ENCODE measurements at regions not wholly inside any gene's neighbourhood (a gene's known extent, or its start where the extent isn't known, plus 50 kb on each side); places are given as distances from the start of the nearest gene placed in this dataset.
A peak's percentile ranks its signal among the peaks of the same experiment; 100 is the strongest.

DNA sequence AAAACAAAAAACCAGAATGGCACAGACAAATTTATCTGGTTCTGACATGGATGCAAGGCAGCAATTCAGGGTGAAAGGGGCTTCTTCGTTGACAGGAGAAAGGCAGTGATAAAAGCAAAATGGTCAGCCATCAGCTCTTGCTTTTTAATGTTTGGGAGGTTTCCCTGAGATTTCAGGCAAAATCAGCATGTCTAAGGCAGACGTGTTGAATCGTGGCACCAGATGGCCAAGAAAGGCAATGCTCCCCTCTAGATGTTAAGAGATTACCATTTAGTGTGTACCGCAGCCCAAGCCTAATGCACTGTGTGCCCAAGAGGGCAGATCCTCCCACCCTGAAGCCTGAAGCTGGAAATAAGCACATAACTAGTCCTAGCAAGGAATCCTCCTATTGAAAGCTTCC lies 88.8 kb upstream of the GALNT18 start:
- DNase-seq: peak; percentile 72

DNA sequence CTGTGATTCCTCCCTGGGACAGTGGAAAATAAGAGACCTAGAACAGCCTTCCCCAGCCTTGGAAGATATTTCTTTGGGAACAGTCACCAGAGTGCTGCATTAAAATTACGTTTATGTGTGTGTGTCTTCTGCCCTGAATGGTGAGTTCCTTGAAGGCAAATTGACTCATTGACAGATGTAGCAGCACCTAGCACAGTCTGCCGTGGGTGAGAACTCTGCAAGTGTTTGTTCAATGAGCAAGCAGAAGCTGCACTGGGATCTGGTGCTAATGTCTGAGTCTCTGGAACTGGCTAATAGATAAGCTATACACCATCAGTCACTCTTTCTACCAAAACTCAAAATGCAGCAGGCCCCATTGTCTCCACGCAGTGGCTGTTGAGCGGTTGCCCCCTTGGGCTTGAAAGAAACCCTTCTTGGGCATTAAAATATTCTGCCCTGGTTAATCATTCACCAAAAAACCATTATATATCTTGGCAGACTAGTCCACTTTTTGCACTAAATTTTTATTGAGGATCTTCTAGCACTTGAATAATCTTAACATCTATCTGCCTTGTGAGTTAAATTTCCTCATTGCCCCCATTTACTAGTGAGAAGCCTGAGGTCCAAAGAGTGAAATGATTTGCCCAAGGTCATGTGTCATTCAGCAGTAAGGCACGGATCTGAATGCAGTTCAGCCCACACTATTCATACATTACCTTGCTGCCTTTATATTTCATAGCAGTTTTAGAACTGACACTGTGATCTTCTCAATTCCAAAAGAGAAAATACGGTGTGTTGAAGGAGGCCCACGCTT lies 87.8 kb upstream of the GALNT18 start:
- DNase-seq: peak; percentile 7

DNA sequence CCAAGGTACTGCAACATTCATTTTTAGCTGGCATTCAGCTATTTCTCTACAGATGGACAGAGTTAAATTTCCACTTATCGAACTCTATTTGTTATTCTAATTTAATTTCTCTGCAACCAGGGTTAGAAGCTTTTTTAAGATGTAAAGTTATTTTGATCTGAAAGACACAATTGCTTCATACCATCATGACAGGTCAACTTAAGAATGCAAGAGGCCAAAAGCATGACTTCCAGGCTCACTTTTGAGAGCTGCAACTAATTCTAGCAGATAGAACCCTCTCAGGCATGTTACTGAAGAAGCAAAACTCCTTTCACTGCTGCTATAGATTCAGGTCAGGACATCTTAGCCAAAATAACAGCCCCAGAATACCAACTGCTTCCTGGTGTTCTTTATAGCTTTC lies 86.5 kb upstream of the GALNT18 start:
- DNase-seq: no peak

DNA sequence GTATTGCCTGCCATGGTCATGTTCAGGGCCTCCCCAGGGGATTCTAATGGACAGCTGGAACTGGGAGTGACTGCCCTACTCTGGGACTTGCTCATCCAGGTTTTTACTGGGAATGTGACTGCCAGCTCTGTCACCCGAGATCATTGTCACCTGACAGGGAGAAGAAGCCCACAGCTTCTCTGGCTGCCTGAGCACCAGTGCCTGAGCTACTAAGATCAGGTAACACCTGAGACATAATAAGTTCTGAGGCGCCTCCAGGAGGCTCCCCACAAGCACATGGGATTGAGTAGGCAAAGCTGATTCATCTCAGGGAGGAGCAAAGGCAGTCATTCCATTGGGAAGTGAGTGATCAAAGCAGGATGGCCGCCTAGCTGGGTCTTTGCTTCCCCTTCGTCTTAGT lies 84.2 kb upstream of the GALNT18 start:
- DNase-seq: peak; percentile 28

DNA sequence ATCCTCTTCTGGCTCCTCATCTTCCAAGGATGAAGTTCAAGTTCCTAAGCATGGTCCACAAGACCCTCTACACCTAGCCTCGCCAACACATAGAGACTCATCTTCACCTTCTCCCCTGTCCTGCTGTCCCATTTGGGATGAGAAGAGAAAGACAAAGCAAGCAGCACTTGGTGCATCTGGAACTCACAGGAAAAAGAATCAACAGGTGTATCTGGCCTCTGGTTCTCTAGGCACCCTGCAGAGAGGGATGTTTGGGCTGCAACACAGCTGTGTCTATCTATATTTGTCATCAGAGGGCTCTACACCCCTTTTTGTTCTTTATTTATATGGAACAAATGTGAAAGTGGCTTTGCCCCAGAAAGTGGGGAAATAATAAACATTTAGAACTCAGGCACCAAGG lies 82.1 kb upstream of the GALNT18 start:
- DNase-seq: no peak

DNA sequence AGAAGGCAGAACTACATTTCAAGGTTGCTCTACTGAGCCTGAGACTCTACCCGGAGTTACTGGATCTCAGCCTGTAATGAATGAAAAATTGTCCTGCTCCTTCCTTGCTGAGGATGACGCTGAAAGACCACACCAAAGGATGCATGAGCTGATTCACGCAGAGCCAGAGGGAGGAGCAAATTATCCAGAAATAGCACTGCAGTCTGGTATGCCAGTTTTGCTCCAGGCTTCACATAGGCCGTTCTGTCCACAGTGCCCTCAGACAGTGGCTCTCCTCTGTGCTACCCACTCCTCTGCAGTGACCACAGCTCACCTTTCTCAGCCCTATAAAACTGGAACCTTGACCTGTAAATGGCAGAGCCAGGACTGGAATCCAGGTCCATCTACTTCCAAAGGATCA lies 79.3 kb upstream of the GALNT18 start:
- DNase-seq: no peak

DNA sequence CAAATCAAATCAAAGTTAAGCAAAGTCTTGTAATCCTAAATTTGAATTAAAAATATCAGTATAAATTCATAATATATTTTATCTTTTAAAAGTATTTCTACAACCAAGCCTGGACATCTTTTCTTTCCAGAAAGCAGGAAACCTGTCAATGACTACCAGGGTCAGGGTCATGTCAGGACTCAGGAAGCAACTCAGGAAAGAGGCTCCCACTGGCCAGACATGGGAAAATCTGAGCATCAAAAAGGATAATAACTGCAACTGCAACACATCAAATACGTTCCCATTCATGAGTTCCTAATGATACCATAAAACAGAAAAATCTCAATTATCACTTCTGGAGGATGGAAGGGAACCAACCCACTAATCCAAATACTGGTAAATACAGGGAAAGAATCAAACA lies 76.0 kb upstream of the GALNT18 start:
- no peak for DNase-seq

DNA sequence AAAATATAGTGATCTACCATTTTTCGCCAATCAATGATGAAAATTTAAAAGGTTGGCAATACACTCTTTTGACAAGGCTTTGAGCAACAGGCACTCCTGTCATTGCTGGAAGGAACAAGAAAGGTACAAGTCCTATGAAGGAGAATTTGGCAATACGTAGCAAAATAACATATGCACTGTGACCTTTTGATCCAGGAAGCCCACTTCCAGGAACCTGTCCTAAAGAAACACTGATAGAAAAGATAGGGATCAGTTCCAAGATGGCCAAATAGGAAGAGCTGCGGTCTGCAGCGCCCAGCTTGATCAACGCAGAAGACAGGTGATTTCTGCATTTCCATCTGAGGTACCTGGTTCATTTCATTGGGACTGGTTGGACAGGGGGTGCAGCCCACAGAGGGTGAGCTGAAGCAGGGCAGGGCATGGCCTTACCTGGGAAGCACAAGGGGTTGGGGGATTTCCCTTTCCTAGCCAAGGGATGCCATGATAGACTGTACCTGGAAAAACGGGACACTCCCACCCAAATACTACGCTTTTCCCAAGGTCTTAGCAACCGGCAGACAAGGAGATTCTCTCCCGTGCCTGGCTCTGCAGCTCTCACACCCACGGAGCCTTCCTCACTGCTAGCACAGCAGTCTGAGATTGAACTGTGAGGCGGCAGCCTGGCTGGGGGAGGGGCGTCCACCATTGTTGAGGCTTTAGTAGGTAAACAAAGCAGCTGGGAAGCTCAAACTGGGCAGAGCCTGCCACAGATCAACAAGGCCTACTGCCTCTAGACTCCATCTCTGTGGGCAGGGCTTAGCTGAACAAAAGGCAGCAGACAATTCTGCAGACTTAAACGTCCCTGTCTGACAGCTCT lies 69.7 kb upstream of the GALNT18 start:
- DNase-seq: no peak

DNA sequence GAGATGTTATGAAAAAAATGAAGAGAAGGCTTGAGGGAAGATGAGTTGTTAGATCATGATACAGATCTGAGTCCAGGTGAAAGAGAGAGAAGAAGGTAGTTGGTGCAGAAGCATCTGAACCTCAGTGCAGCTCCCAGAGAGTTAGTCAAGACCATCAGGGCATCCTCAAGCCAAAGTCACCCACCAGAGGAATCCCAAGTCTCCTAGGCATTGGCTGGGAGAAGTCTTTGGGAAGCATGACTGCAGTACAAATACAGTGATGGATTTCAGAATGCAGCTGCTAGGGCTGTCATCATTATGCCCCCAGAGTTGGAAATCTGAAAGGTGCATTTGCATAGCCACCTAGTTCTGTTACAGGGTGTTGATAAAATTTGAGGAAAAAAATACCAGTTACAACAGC lies 59.7 kb upstream of the GALNT18 start:
- DNase-seq: no peak

DNA sequence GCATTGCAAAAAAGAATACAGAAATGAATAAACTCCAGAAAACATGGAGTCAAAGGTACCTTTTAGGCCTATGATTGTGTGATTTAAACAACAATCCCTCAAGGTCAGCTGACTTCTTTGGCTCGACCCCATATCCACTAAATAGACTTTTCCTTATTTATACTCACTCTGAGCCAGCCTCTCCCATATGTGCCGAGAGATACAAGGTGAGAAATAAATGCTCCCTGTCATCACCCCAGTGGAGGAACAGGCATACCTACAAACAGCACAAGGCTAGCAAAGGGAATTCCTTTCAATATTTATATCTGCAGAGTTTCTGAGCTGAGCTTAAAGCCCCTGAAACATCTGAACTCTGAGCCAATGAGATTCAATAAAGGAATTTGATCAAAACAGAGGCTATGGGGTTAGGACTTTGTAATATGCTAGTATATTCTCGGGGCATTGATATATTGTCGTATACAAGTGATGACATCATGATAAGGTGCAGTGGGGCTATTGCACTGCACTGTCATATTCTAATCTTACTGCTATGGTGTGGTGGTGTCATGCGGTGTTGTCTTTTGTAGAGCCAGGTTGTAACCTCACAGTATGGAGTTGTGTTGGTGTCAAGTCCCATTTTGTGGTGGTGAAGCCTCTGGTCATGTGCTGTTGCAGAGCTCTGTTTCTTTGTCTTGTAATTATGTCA lies 56.0 kb upstream of the GALNT18 start:
- DNase-seq: no peak

DNA sequence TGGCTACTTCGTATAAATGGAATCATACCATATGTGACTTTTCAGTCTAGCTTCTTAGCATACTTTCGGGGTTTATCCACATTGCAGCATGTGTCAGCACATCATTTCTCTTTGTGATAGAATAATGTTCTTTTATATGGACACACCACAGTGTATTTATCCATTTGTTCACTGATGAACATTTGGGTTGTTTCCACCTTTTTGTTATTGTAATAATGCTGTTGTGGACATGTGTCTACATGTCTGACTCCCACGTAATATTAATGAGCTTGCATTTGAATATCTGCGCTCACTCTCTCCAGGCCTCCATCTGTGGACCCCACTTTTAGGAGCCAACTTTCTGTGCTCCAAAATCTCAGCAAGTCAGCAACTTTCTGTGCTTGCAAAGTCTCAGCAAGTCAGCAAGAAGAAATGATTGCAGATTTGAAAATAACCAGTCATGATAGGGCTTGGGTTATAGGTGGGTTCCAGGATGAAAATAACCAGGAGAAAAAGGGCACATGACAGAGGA lies 53.9 kb upstream of the GALNT18 start:
- DNase-seq: no peak

DNA sequence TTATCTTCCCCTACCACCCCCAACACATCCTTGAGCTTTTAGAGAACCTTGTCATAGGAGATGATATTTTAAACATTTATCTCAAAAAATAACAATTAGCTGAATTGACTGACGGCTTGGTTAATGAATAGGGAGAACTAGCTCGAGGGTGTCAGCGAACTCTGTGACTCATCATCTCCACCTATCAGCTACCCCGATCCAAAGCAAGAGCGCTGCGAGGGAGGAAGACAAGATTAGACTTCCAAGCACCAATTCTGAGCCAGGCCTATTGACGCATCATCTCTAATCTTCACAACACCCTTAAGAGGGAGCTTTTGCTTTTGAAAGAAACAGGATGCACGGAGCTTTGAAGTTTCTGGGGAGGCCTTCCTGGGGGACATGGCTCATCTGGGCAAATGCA lies 51.0 kb upstream of the GALNT18 start:
- DNase-seq: no peak

DNA sequence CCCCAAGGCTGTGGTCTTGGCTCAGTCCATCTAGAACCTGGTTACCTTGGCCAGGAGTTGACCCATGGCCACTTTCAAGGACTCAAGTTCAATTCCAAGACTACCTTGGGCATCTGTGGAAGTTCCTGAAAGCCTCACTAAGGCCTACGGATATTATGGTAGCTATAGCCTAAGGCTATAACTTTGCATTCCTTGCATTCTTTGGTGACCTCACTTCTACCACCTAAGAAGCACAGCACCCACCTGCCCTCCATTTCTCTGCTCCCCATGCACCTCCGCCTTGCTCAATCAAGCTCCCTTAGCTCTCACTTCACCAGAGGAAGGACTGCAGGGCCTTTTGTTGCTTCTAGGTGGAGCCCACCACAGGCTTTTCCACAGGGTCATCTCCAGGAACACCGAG lies 50.3 kb upstream of the GALNT18 start:
- no peak for DNase-seq

Measured in NCI-H2171 treated with DMSO at 0.1 percent for 48 hours (cell line).